GM23338 (cell line): ENCODE measurements at regions not wholly inside any gene's neighbourhood (a gene's known extent, or its start where the extent isn't known, plus 50 kb on each side); places are given as distances from the start of the nearest gene placed in this dataset.

Experiments
- ATAC-seq: fragments of 200-7000 bp; cut with Tn5 transposase; 3 replicates; pipeline ENCODE4 v1.9.1; 2020
- DNase-seq: peaks from one replicate; pipeline ENCODE4 v3.0.0-alpha.2; 2015; ENCODE audit warnings: low spot score
- H2AFZ ChIP-seq: fragments of 200-600 bp; sonication (generic); 2 replicates; pipeline ENCODE4 v1.8.0; 2016; ENCODE audit warnings: antibody characterized with exemption, mild to moderate bottlenecking, moderate library complexity
- H3F3A ChIP-seq: fragments of 200-600 bp; sonication (generic); replicated peaks from 2 replicates; pipeline ENCODE4 v1.8.0; 2017; ENCODE audit warnings: antibody characterized with exemption, mixed run types, low read depth
- H3K27ac ChIP-seq: fragments of 200-600 bp; sonication (generic); 2 replicates; pipeline ENCODE4 v1.6.1; 2016; ENCODE audit warnings: low read depth
- H3K27me3 ChIP-seq: fragments of 200-600 bp; sonication (generic); 2 replicates; pipeline ENCODE4 v1.8.0; 2016; ENCODE audit warnings: mild to moderate bottlenecking, mixed run types, moderate library complexity; ENCODE audit not compliant: insufficient read depth
- H3K36me3 ChIP-seq: fragments of 200-600 bp; sonication (generic); 2 replicates; pipeline ENCODE4 v1.8.0; 2016; ENCODE audit warnings: mild to moderate bottlenecking; ENCODE audit not compliant: insufficient read depth
- H3K4me1 ChIP-seq: fragments of 200-600 bp; sonication (generic); 2 replicates; pipeline ENCODE4 v1.8.0; 2016; ENCODE audit warnings: mild to moderate bottlenecking, moderate library complexity; ENCODE audit not compliant: insufficient read depth
- H3K4me2 ChIP-seq: fragments of 200-600 bp; sonication (generic); 2 replicates; pipeline ENCODE4 v1.7.1; 2017; ENCODE audit warnings: mixed run types
- H3K4me3 ChIP-seq: fragments of 200-600 bp; sonication (generic); 2 replicates; pipeline ENCODE4 v1.6.1; 2016; ENCODE audit warnings: mixed run types
- H3K79me2 ChIP-seq: fragments of 200-600 bp; sonication (generic); replicated peaks from 2 replicates; pipeline ENCODE4 v1.8.0; 2017; ENCODE audit warnings: mild to moderate bottlenecking; ENCODE audit not compliant: insufficient read depth
- H3K9me2 ChIP-seq: fragments of 200-600 bp; sonication (generic); 2 replicates; pipeline ENCODE4 v1.8.0; 2017; ENCODE audit not compliant: insufficient read depth
- H4K20me1 ChIP-seq: fragments of 200-600 bp; sonication (generic); replicated peaks from 2 replicates; pipeline ENCODE4 v1.8.0; 2017; ENCODE audit warnings: mild to moderate bottlenecking; ENCODE audit not compliant: insufficient read depth
- H3K27ac Mint-ChIP-seq: 2 replicates; pipeline ENCODE4 v1.8.0; 2020; ENCODE audit warnings: inconsistent platforms, mild to moderate bottlenecking, moderate library complexity, mixed read lengths
- H3K27me3 Mint-ChIP-seq: 3 replicates; pipeline ENCODE4 v1.8.0; 2022; ENCODE audit warnings: low read depth, mild to moderate bottlenecking, moderate library complexity, mixed read lengths, inconsistent platforms; ENCODE audit not compliant: insufficient read depth, poor library complexity
- H3K36me3 Mint-ChIP-seq: 3 replicates; pipeline ENCODE4 v1.8.0; 2021; ENCODE audit warnings: low read depth, mild to moderate bottlenecking, inconsistent platforms, moderate library complexity, mixed read lengths
- H3K4me1 Mint-ChIP-seq: 3 replicates; pipeline ENCODE4 v1.8.0; 2020; ENCODE audit warnings: mild to moderate bottlenecking, inconsistent platforms, mixed read lengths
- H3K4me3 Mint-ChIP-seq: 3 replicates; pipeline ENCODE4 v1.8.0; 2021; ENCODE audit warnings: moderate library complexity, mild to moderate bottlenecking, inconsistent platforms, mixed read lengths
- H3K9me3 Mint-ChIP-seq: 3 replicates; pipeline ENCODE4 v1.8.0; 2020; ENCODE audit warnings: moderate library complexity, mild to moderate bottlenecking, inconsistent platforms, mixed read lengths
- CREB1 ChIP-seq: fragments of 250-450 bp; sonication (Bioruptor Pico); IDR thresholded peaks from 2 replicates; pipeline ENCODE4 v1.5.0; 2020; ENCODE audit warnings: low read depth, mild to moderate bottlenecking, moderate library complexity
- CTCF ChIP-seq, 2 experiments: fragments of 200-600 bp in 1 of 2; sonication (generic) in 1 of 2; conservative IDR thresholded peaks; 2 replicates each; pipeline versions ENCODE4 v1.5.1 to v1.6.1; 2016 to 2017; ENCODE audit warnings: antibody characterized with exemption in 2 of 2, low read depth in 2 of 2, mild to moderate bottlenecking in 2 of 2, moderate library complexity in 1 of 2
- ETS1 ChIP-seq: IDR thresholded peaks from 2 replicates; pipeline ENCODE4 v1.6.1; 2016; ENCODE audit warnings: antibody characterized with exemption
- EZH2 ChIP-seq: fragments of 200-600 bp; sonication (generic); IDR thresholded peaks from one replicate; pipeline ENCODE4 v1.8.0; 2017; ENCODE audit warnings: antibody characterized with exemption, mild to moderate bottlenecking, low read depth; ENCODE audit not compliant: unreplicated experiment
- EZH2phosphoT487 ChIP-seq: fragments of 200-600 bp; sonication (generic); IDR thresholded peaks from one replicate; pipeline ENCODE4 v1.8.1; 2018; ENCODE audit warnings: antibody characterized with exemption; ENCODE audit not compliant: unreplicated experiment
- JUNB ChIP-seq: IDR thresholded peaks from one replicate; pipeline ENCODE4 v1.6.1; 2016; ENCODE audit warnings: antibody characterized with exemption; ENCODE audit not compliant: unreplicated experiment
- NANOG ChIP-seq: IDR thresholded peaks from 2 replicates; pipeline ENCODE4 v1.6.1; 2016; ENCODE audit warnings: antibody characterized with exemption, borderline replicate concordance
- POLR2AphosphoS5 ChIP-seq: IDR thresholded peaks from 2 replicates; pipeline ENCODE4 v1.6.1; 2016; ENCODE audit warnings: antibody characterized with exemption, low read depth
- REST ChIP-seq: IDR thresholded peaks from one replicate; pipeline ENCODE4 v1.6.1; 2018; ENCODE audit warnings: antibody characterized with exemption; ENCODE audit not compliant: unreplicated experiment
- STAT1 ChIP-seq: IDR thresholded peaks from one replicate; pipeline ENCODE4 v1.6.1; 2016; ENCODE audit warnings: antibody characterized with exemption; ENCODE audit not compliant: unreplicated experiment
- ZNF114 ChIP-seq: fragments of 250-450 bp; sonication (Bioruptor Pico); IDR thresholded peaks from 2 replicates; pipeline ENCODE4 v1.5.0; 2020; ENCODE audit warnings: mild to moderate bottlenecking, moderate library complexity
- ZNF331 ChIP-seq: fragments of 250-450 bp; sonication (Bioruptor Pico); IDR thresholded peaks from 2 replicates; pipeline ENCODE4 v1.5.0; 2020; ENCODE audit warnings: low read depth, mild to moderate bottlenecking, moderate library complexity
- ZNF462 ChIP-seq: fragments of 250-450 bp; sonication (Bioruptor Pico); IDR thresholded peaks from 2 replicates; pipeline ENCODE4 v1.5.0; 2020; ENCODE audit warnings: mild to moderate bottlenecking, moderate library complexity

GRCh38 chr5:165928971-165929370, 2362.5 kb upstream of the WWC1 start:
- Histone ChIP-seq H3K36me3 (no peaks in the 10 kb centered on the region), H3K9me2 (peaks cover 6% of the 10 kb centered on the region; the same call in 1 of the 2 replicates)
- TF ChIP-seq CTCF (conservative IDR thresholded peaks at IDR 0.05; ENCODE audit: low read depth in 2 of 2): no peak
- no peak for TF ChIP-seq POLR2AphosphoS5
- TF ChIP-seq EZH2: no peak
- no peak for TF ChIP-seq NANOG
- TF ChIP-seq STAT1: no peak
- no peak for TF ChIP-seq ZNF331
- no peak for TF ChIP-seq CREB1
- TF ChIP-seq JUNB: no peak
- TF ChIP-seq ZNF462 (CRISPR knock-in tag): no peak
- TF ChIP-seq REST: no peak
- TF ChIP-seq ZNF114 (CRISPR knock-in tag): no peak
- no peak for TF ChIP-seq ETS1
- TF ChIP-seq EZH2phosphoT487: no peak

More at GRCh38 chr5:165928971-165929370, 2362.5 kb upstream of the WWC1 start:
- H3K4me2 ChIP-seq: no peak overlapping the region
- Mint-ChIP-seq H3K27me3 (no peaks in the 10 kb centered on the region), H3K4me3 (no peak overlapping the region), H3K36me3 (0 out of 3 replicates have a peak, but pooled peaks cover 2% of the 10 kb centered on the region), H3K9me3 (peaks cover 3% of the 10 kb centered on the region; the same call in 1 of the 3 replicates), H3K27ac (no peak overlapping the region), H3K4me1 (no peaks in the 10 kb centered on the region)
- no peak overlapping the region for H3K27ac ChIP-seq
- H3K79me2 ChIP-seq: no peaks in the 10 kb centered on the region
- H3F3A ChIP-seq: no peaks in the 10 kb centered on the region
- no peak overlapping the region for H2AFZ ChIP-seq
- no peaks in the 10 kb centered on the region for H4K20me1 ChIP-seq
- H3K4me1 ChIP-seq: no peaks in the 10 kb centered on the region
- ATAC-seq (no peak), DNase-seq (no peak)
- H3K4me3 ChIP-seq: no peak overlapping the region
- H3K27me3 ChIP-seq: no peaks in the 10 kb centered on the region
